ENCODE measurements at regions not wholly inside any gene's neighbourhood (a gene's known extent, or its start where the extent isn't known, plus 50 kb on each side); places are given as distances from the start of the nearest gene placed in this dataset.

GRCh38 chr12:111256629-111257434 lies 112.1 kb downstream of the PHETA1 start:
- Mint-ChIP-seq H3K9me3 (no peaks in the 10 kb centered on the region), H3K4me1 (ENCODE audit: unreplicated experiment) (no peaks in the 10 kb centered on the region), H3K27ac (no peak overlapping the region), H3K27me3 (peaks cover 14% of the 10 kb centered on the region), H3K36me3 (no peaks in the 10 kb centered on the region), H3K4me3 (no peak overlapping the region)
- no peak for DNase-seq (ENCODE audit: extremely low spot score, unreplicated experiment)
- TF ChIP-seq, protein P1, sequence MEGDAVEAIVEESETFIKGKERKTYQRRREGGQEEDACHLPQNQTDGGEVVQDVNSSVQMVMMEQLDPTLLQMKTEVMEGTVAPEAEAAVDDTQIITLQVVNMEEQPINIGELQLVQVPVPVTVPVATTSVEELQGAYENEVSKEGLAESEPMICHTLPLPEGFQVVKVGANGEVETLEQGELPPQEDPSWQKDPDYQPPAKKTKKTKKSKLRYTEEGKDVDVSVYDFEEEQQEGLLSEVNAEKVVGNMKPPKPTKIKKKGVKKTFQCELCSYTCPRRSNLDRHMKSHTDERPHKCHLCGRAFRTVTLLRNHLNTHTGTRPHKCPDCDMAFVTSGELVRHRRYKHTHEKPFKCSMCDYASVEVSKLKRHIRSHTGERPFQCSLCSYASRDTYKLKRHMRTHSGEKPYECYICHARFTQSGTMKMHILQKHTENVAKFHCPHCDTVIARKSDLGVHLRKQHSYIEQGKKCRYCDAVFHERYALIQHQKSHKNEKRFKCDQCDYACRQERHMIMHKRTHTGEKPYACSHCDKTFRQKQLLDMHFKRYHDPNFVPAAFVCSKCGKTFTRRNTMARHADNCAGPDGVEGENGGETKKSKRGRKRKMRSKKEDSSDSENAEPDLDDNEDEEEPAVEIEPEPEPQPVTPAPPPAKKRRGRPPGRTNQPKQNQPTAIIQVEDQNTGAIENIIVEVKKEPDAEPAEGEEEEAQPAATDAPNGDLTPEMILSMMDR (conservative IDR thresholded peaks at IDR 0.05): no peak

GRCh38 chr12:111255261-111255660 lies 113.6 kb downstream of the PHETA1 start:
- Mint-ChIP-seq H3K4me1 (ENCODE audit: unreplicated experiment) (no peaks in the 10 kb centered on the region), H3K36me3 (no peaks in the 10 kb centered on the region), H3K27me3 (peaks cover 14% of the 10 kb centered on the region), H3K9me3 (no peaks in the 10 kb centered on the region), H3K4me3 (no peak overlapping the region), H3K27ac (no peak overlapping the region)
- DNase-seq (ENCODE audit: extremely low spot score, unreplicated experiment): no peak
- TF ChIP-seq, protein P1 (conservative IDR thresholded peaks at IDR 0.05): no peak

GRCh38 chr12:111254106-111254505 lies 114.8 kb downstream of the PHETA1 start:
- peaks cover 14% of the 10 kb centered on the region for H3K27me3 Mint-ChIP-seq
- H3K27ac Mint-ChIP-seq: no peak overlapping the region
- no peaks in the 10 kb centered on the region for H3K9me3 Mint-ChIP-seq
- no peak overlapping the region for H3K4me3 Mint-ChIP-seq
- no peaks in the 10 kb centered on the region for H3K36me3 Mint-ChIP-seq
- no peaks in the 10 kb centered on the region for H3K4me1 Mint-ChIP-seq (ENCODE audit: unreplicated experiment)
- TF ChIP-seq, protein P1 (conservative IDR thresholded peaks at IDR 0.05): no peak
- no peak for DNase-seq (ENCODE audit: extremely low spot score, unreplicated experiment)

DNA sequence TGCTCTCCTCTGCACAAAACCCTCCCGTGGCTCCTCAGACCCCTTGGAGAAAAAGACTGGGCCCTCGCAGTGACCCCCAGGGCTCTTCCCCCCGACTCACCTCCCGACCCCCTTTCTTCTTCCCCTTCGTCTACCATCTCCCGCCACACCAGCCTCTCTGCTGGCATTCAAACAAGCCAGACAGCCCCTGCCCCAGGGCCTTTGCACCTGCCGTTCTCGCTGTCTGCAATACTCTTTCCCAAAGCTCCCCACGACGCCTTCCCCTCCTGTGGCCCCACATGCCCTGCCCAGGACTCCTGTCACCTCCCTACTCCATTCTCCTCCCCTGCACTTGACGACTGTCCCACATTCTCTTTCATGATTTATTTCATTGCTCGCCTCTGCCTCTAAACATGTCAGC lies 115.7 kb downstream of the PHETA1 start:
- peaks cover 14% of the 10 kb centered on the region for H3K27me3 Mint-ChIP-seq
- H3K4me1 Mint-ChIP-seq (ENCODE audit: unreplicated experiment): no peaks in the 10 kb centered on the region
- H3K4me3 Mint-ChIP-seq: no peak overlapping the region
- H3K36me3 Mint-ChIP-seq: no peaks in the 10 kb centered on the region
- TF ChIP-seq, protein P1 (conservative IDR thresholded peaks at IDR 0.05): no peak
- no peaks in the 10 kb centered on the region for H3K9me3 Mint-ChIP-seq
- DNase-seq (ENCODE audit: extremely low spot score, unreplicated experiment): no peak
- no peak overlapping the region for H3K27ac Mint-ChIP-seq

DNA sequence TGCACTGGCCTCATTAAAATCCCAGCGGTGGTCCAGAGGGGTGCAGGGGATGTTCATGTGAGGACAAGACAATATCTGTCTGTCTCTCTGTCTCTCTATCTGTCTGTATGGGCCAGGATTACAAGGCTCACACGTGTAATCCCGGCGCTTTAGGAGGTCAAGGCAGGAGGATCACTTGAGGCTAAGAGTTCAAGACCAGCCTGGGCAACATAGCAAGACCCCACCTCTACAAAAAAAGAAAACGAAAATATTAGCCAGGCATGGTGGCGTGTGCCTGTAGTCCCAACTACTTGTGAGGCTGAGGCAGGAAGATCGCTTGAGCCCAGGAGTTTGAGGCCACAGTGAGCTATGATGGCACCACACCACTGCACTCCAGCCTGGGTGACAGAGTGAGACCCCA lies 117.1 kb downstream of the PHETA1 start:
- Mint-ChIP-seq H3K9me3 (no peaks in the 10 kb centered on the region), H3K4me1 (ENCODE audit: unreplicated experiment) (no peaks in the 10 kb centered on the region), H3K27ac (no peak overlapping the region), H3K27me3 (peaks cover 10% of the 10 kb centered on the region), H3K4me3 (no peak overlapping the region), H3K36me3 (peaks cover under 1% of the 10 kb centered on the region)
- TF ChIP-seq, protein P1 (conservative IDR thresholded peaks at IDR 0.05): no peak
- DNase-seq (ENCODE audit: extremely low spot score, unreplicated experiment): no peak

All from type B pancreatic cell (in vitro differentiated cells).